Thoracic aorta (tissue), 2 donors: ENCODE measurements at regions not wholly inside any gene's neighbourhood (a gene's known extent, or its start where the extent isn't known, plus 50 kb on each side); places are given as distances from the start of the nearest gene placed in this dataset.

Source experiments
- ATAC-seq: fragments of 150-250 bp; one replicate; pipeline ENCODE4 v1.8.0; 2017; ENCODE audit warnings: low read depth; ENCODE audit not compliant: insufficient number of reproducible peaks, low FRiP score
- DNase-seq: peaks from one replicate; pipeline ENCODE4 v3.0.0-alpha.2; 2020; ENCODE audit warnings: low spot score
- H3K27ac ChIP-seq, 2 donors: fragments of 200-600 bp; sonication (generic); 1 replicate in 1 of 2; 2 replicates in 1 of 2; pipeline ENCODE4 v1.5.1; 2016; ENCODE audit warnings: mild to moderate bottlenecking in 2 of 2, moderate library complexity in 2 of 2
- H3K27me3 ChIP-seq: fragments of 200-600 bp; sonication (generic); replicated peaks from 2 replicates; pipeline ENCODE4 v1.6.0; 2016; ENCODE audit warnings: mild to moderate bottlenecking; ENCODE audit not compliant: insufficient read depth
- H3K36me3 ChIP-seq: fragments of 200-600 bp; sonication (generic); one replicate; pipeline ENCODE4 v1.5.1; 2016
- H3K4me1 ChIP-seq, 2 donors: fragments of 200-600 bp; sonication (generic); 1 replicate in 1 of 2; 2 replicates in 1 of 2; pipeline versions ENCODE4 v1.5.1 to v1.6.0; 2016; ENCODE audit warnings: low read depth in 2 of 2, mild to moderate bottlenecking in 1 of 2; ENCODE audit not compliant: control insufficient read depth in 1 of 2
- H3K4me3 ChIP-seq: fragments of 200-600 bp; sonication (generic); 2 replicates; pipeline ENCODE4 v1.5.1; 2016; ENCODE audit warnings: mild to moderate bottlenecking
- H3K9me3 ChIP-seq: fragments of 200-600 bp; sonication (generic); 2 replicates; pipeline ENCODE4 v1.5.1; 2016
- TF ChIP-seq, protein P1 (sequence below): fragments of 200-600 bp; sonication (generic); IDR thresholded peaks from one replicate; pipeline ENCODE4 v1.5.1; 2019; ENCODE audit warnings: antibody characterized with exemption

DNA sequence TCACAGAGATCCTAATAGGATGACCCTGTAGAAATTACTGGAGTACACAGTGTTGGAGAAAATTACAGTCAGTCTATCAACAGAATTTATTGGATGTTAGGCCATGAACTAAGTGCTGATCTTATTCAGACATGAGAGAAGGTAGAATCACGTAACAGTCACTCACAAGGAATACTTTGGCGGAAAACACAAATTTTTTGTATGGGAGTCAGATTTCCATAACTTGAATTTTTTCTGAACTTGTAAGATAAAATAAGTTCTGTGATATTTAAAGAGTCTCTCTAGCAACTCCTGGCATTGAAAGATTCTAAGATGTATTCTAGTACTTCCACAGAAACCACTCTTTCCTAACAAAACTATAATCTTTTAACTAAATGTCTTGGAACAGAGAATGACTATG is 178.8 kb upstream of the MME start:
- DNase-seq (no peak), ATAC-seq (no peak)
- no peak overlapping the region for H3K4me3 ChIP-seq
- H3K4me1 ChIP-seq, result peaks cover 13 to 32% of the 10 kb centered on the region in 2 donors
- no peaks in the 10 kb centered on the region for H3K9me3 ChIP-seq
- peak overlapping the region in 1 of 2 donors; percentile 23 for H3K27ac ChIP-seq
- TF ChIP-seq, protein P1, sequence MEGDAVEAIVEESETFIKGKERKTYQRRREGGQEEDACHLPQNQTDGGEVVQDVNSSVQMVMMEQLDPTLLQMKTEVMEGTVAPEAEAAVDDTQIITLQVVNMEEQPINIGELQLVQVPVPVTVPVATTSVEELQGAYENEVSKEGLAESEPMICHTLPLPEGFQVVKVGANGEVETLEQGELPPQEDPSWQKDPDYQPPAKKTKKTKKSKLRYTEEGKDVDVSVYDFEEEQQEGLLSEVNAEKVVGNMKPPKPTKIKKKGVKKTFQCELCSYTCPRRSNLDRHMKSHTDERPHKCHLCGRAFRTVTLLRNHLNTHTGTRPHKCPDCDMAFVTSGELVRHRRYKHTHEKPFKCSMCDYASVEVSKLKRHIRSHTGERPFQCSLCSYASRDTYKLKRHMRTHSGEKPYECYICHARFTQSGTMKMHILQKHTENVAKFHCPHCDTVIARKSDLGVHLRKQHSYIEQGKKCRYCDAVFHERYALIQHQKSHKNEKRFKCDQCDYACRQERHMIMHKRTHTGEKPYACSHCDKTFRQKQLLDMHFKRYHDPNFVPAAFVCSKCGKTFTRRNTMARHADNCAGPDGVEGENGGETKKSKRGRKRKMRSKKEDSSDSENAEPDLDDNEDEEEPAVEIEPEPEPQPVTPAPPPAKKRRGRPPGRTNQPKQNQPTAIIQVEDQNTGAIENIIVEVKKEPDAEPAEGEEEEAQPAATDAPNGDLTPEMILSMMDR, result no peak
- no peaks in the 10 kb centered on the region for H3K27me3 ChIP-seq
- H3K36me3 ChIP-seq, result no peaks in the 10 kb centered on the region

DNA sequence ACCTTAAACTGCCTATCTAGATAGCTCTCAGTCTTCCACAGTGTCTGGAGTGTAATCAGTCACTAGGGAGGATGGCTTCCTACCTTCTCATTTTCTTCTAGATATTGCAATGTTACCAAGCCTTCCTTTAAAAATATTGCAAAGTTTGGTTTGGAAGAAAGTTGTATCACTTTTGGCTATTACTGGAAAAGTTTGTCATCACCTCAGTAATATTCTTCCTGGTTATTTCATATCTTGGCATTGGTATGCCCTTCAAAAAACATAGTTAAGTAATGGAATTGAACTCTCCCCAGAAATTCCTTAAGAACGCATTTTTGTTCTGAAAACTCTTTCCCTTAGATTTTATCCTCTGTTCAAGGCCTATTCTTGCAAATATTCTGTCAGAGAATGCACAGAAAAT is 179.3 kb upstream of the MME start:
- TF ChIP-seq, protein P1, result no peak
- Histone ChIP-seq H3K27ac (peak overlapping the region; percentile 23 to 25), H3K9me3 (no peaks in the 10 kb centered on the region), H3K4me3 (no peak overlapping the region), H3K36me3 (no peaks in the 10 kb centered on the region), H3K27me3 (no peaks in the 10 kb centered on the region), H3K4me1 (peaks cover 13 to 32% of the 10 kb centered on the region in 2 donors)
- DNase-seq (no peak), ATAC-seq (no peak)

DNA sequence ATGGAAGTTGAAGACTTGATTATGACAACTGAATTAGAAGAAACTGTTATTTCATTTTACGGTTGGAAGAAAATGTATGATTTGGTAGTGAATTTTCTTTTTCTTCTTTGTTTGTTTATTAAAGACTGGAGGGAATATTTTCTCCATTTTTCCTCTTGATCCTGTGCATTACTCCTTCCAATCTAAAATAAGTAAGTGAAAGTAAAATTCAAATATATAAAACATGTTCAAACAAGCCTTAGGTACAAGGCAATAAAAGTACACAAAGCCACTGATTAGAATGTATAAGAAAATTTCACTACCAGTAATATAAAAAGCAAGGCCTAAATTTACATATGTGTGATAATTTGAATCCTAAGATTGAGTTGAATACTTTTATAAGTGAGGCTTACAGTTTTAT is 181.2 kb upstream of the MME start:
- TF ChIP-seq, protein P1, result no peak
- Histone ChIP-seq H3K36me3 (no peaks in the 10 kb centered on the region), H3K27me3 (no peaks in the 10 kb centered on the region), H3K9me3 (no peaks in the 10 kb centered on the region), H3K27ac (no peak overlapping the region), H3K4me3 (no peak overlapping the region), H3K4me1 (peaks cover 13 to 32% of the 10 kb centered on the region in 2 donors)
- no peak for ATAC-seq
- DNase-seq, result no peak

DNA sequence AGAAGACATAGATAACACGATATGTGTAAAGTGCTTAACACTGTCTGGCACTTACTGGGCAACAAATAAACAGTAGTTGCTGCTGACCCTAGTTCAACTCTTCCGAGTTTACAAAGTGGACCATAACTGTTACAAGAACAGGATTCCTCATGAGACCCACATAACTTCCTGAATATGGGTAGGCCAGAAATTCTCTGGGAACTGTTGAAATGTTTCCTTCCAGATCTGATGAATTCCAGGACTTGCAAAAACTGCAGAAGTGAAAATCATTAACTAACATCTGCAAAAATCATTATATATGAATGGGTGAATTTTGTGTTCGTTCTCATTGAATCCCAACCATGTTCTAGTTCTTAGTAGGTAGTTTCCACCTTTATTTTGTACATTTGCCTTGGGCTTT is 181.7 kb upstream of the MME start:
- TF ChIP-seq, protein P1, result no peak
- Histone ChIP-seq H3K4me1 (peaks cover 13 to 32% of the 10 kb centered on the region in 2 donors), H3K4me3 (no peak overlapping the region), H3K27ac (no peak overlapping the region), H3K9me3 (no peaks in the 10 kb centered on the region), H3K36me3 (no peaks in the 10 kb centered on the region), H3K27me3 (no peaks in the 10 kb centered on the region)
- ATAC-seq (no peak), DNase-seq (no peak)

DNA sequence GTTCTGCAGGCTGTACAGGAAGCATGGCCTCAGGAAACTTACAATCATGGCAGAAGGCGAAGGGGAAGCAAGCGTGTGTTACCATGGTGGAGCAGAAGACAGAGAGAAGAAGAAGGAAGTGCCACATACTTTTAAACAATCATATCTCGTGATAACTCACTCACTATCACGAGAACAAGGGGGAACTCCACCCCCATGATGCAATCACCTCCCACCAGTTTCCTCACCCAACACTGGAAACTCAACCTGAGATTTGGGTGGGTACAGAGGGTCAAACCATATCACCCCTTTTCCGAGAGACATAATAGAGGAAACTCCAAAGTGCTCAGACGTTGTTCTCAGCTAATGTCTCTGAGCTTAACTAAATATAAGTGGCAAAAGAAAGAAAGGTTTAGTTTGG is 186.3 kb upstream of the MME start:
- no peaks in the 10 kb centered on the region for H3K9me3 ChIP-seq
- ATAC-seq, result no peak
- TF ChIP-seq, protein P1, result no peak
- no peak overlapping the region for H3K27ac ChIP-seq
- H3K36me3 ChIP-seq, result no peaks in the 10 kb centered on the region
- no peaks in the 10 kb centered on the region for H3K27me3 ChIP-seq
- H3K4me3 ChIP-seq, result no peak overlapping the region
- peaks cover 0 to 21% of the 10 kb centered on the region in 2 donors for H3K4me1 ChIP-seq
- no peak for DNase-seq
